Tibial nerve (tissue), 4 donors: ENCODE measurements at regions not wholly inside any gene's neighbourhood (a gene's known extent, or its start where the extent isn't known, plus 50 kb on each side); places are given as distances from the start of the nearest gene placed in this dataset.

Experiments
- DNase-seq, 2 donors: peaks; one replicate each; pipeline ENCODE4 v3.0.0-alpha.2; 2019; ENCODE audit warnings: low spot score in 2 of 2
- H3K27ac ChIP-seq, 4 donors: fragments of 200-600 bp; sonication (generic) in 3 of 4; one replicate each; pipeline ENCODE4 v1.5.1; 2017 to 2019; ENCODE audit warnings: mild to moderate bottlenecking in 1 of 4
- H3K27me3 ChIP-seq, 2 donors: fragments of 200-600 bp; sonication (generic) in 1 of 2; one replicate each; pipeline versions ENCODE4 v1.5.1 to v1.6.0; 2017 to 2019
- H3K36me3 ChIP-seq, 3 donors: fragments of 200-600 bp; sonication (generic); one replicate each; pipeline ENCODE4 v1.5.1; 2018 to 2019
- H3K4me1 ChIP-seq, 4 donors: fragments of 200-600 bp; sonication (generic) in 3 of 4; one replicate each; pipeline ENCODE4 v1.5.1; 2017 to 2019
- H3K4me3 ChIP-seq, 4 donors: fragments of 200-600 bp; sonication (generic) in 3 of 4; one replicate each; pipeline ENCODE4 v1.5.1; 2017 to 2019; ENCODE audit warnings: mild to moderate bottlenecking in 1 of 4, moderate library complexity in 1 of 4
- H3K9me3 ChIP-seq, 4 donors: fragments of 200-600 bp; sonication (generic) in 3 of 4; one replicate each; pipeline ENCODE4 v1.5.1; 2017 to 2019
- CTCF ChIP-seq, 5 experiments: fragments of 200-600 bp in 3 of 5; fragments of 450-650 bp in 2 of 5; sonication (generic) in 3 of 5; IDR thresholded peaks; one replicate each; pipeline ENCODE4 v1.5.1; 2016 to 2019; ENCODE audit warnings: antibody characterized with exemption in 5 of 5, mild to moderate bottlenecking in 3 of 5, moderate library complexity in 2 of 5
- EP300 ChIP-seq, 2 donors: sonication (generic); formaldehyde crosslinking; IDR thresholded peaks; one replicate each; pipeline ENCODE4 v1.6.1; 2017; ENCODE audit warnings: antibody characterized with exemption in 2 of 2, mild to moderate bottlenecking in 1 of 2
- POLR2A ChIP-seq, 2 donors: fragments of 450-650 bp; IDR thresholded peaks; one replicate each; pipeline ENCODE4 v1.6.1; 2017; ENCODE audit warnings: antibody characterized with exemption in 2 of 2, mild to moderate bottlenecking in 2 of 2, moderate library complexity in 2 of 2
- WGBS, 2 donors: methylation state at CpG; one replicate each; pipeline ENCODE4 v1.1.5; 2018; 5-methylcytosine and 5-hydroxymethylcytosine counted together

DNA sequence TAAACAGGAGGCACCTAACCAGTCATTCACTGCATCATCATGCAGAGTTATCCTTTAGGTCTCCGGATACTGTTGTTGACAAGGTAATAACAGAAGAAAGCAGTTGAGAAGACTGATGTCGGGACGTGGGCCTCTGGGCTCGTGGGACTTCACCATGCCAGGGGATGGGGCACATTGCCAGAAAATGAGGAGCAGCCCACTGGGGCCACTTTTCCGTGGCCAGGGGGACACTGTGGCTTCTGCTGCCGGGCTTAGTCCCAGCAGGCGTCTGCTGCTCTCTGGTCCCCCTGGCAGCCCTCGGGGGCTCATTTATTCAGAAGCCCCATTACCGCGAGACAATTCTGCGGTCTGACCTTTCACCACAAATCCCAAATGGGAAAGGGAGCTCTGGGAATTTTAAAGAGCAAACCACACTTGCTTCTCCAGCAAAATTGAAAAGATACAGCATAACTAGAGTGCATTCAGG is 201.2 kb downstream of the DAD1 start:
- Histone ChIP-seq H3K4me3 (no peak overlapping the region), H3K36me3 (no peaks in the 10 kb centered on the region), H3K27ac (no peak overlapping the region), H3K27me3 (peaks cover 0 to 12% of the 10 kb centered on the region in 2 donors), H3K4me1 (peaks cover 0 to 6% (median 0%) of the 10 kb centered on the region in 4 donors), H3K9me3 (no peaks in the 10 kb centered on the region)
- WGBS, 2 donors, result 29 to 40% methylated on average over 10 to 11 of the region's 11 CpGs
- DNase-seq, result no peak
- TF ChIP-seq CTCF (IDR thresholded peaks at IDR 0.05) (peak in 1 of 5 experiments; percentile 7), EP300 (IDR thresholded peaks at IDR 0.05) (no peak)

- WGBS, 2 donors, result 53% methylated on average over 22 of the region's 22 CpGs
- no peak overlapping the region for H3K27ac ChIP-seq
- peak; percentile 35 to 95 for DNase-seq
These were observed 201.9 kb downstream of the DAD1 start for GRCh38 chr14:22386924-22387775.

GRCh38 chr14:22384974-22385526 is 204.0 kb downstream of the DAD1 start:
- H3K9me3 ChIP-seq, result no peaks in the 10 kb centered on the region
- H3K4me1 ChIP-seq, result peaks cover 0 to 19% (median 2%) of the 10 kb centered on the region in 4 donors
- TF ChIP-seq POLR2A (IDR thresholded peaks at IDR 0.05) (no peak), EP300 (IDR thresholded peaks at IDR 0.05) (no peak), CTCF (IDR thresholded peaks at IDR 0.05) (no peak)
- H3K27me3 ChIP-seq, result peaks cover 0 to 12% of the 10 kb centered on the region in 2 donors
- WGBS, 2 donors, result 76 to 93% methylated on average over 2 of the region's 2 CpGs
- DNase-seq, result no peak
- H3K27ac ChIP-seq, result no peak overlapping the region
- H3K4me3 ChIP-seq, result no peak overlapping the region
- no peaks in the 10 kb centered on the region for H3K36me3 ChIP-seq

More at GRCh38 chr14:22386924-22387775, 201.9 kb downstream of the DAD1 start:
- Histone ChIP-seq H3K4me1 (peaks cover 0 to 6% (median 0%) of the 10 kb centered on the region in 4 donors), H3K36me3 (no peaks in the 10 kb centered on the region), H3K9me3 (no peaks in the 10 kb centered on the region), H3K27me3 (peaks cover 0 to 12% of the 10 kb centered on the region in 2 donors), H3K4me3 (no peak overlapping the region)
- TF ChIP-seq POLR2A (IDR thresholded peaks at IDR 0.05), result no peak
- no peak for TF ChIP-seq EP300 (IDR thresholded peaks at IDR 0.05)
- TF ChIP-seq CTCF (IDR thresholded peaks at IDR 0.05), result peak; percentile 64 to 87 (median 78)

GRCh38 chr14:22384167-22384549 is 204.9 kb downstream of the DAD1 start:
- no peak overlapping the region for H3K4me3 ChIP-seq
- peaks cover 0 to 11% of the 10 kb centered on the region in 2 donors for H3K27me3 ChIP-seq
- no peak for DNase-seq
- WGBS, 2 donors, result 92 to 94% methylated on average over 1 to 2 of the region's 2 CpGs
- peaks cover 0 to 28% (median 2%) of the 10 kb centered on the region in 4 donors for H3K4me1 ChIP-seq
- H3K27ac ChIP-seq, result no peak overlapping the region
- no peak for TF ChIP-seq EP300 (IDR thresholded peaks at IDR 0.05)
- no peak for TF ChIP-seq CTCF (IDR thresholded peaks at IDR 0.05)
- TF ChIP-seq POLR2A (IDR thresholded peaks at IDR 0.05), result no peak
- H3K9me3 ChIP-seq, result no peaks in the 10 kb centered on the region
- no peaks in the 10 kb centered on the region for H3K36me3 ChIP-seq
